HG02885 (cell line): ENCODE measurements at regions not wholly inside any gene's neighbourhood (a gene's known extent, or its start where the extent isn't known, plus 50 kb on each side); places are given as distances from the start of the nearest gene placed in this dataset.
A peak's percentile ranks its signal among the peaks of the same experiment; 100 is the strongest.

Experiments used
- ATAC-seq: cut with Tn5 transposase; IDR thresholded peaks from one replicate; pipeline ENCODE4 v1.9.1; 2021; ENCODE audit warnings: mild to moderate bottlenecking; ENCODE audit not compliant: unreplicated experiment, poor library complexity

GRCh38 chr1:98340511-98340910, 321.0 kb upstream of the SNX7 start:
- no peak for ATAC-seq

GRCh38 chr1:98336472-98337083, 324.9 kb upstream of the SNX7 start:
- ATAC-seq: no peak

- no peak for ATAC-seq
Observed at GRCh38 chr1:98333936-98334335, 327.6 kb upstream of the SNX7 start.

- no peak for ATAC-seq
Observed at GRCh38 chr1:98333406-98333805, 328.1 kb upstream of the SNX7 start.

GRCh38 chr1:98331718-98332311, 329.7 kb upstream of the SNX7 start:
- ATAC-seq: no peak

GRCh38 chr1:98331243-98331642, 330.3 kb upstream of the SNX7 start:
- ATAC-seq: no peak

- ATAC-seq: no peak
Observed at GRCh38 chr1:98330224-98330623, 331.3 kb upstream of the SNX7 start.

- no peak for ATAC-seq
Observed at GRCh38 chr1:98328855-98329254, 332.7 kb upstream of the SNX7 start.

GRCh38 chr1:98327220-98327861, 334.2 kb upstream of the SNX7 start:
- ATAC-seq: no peak

- ATAC-seq: no peak
Observed at GRCh38 chr1:98325646-98326440, 335.7 kb upstream of the SNX7 start.

GRCh38 chr1:98323906-98324358, 337.6 kb upstream of the SNX7 start:
- peak; percentile 57 for ATAC-seq

- no peak for ATAC-seq
Observed at GRCh38 chr1:98323388-98323787, 338.1 kb upstream of the SNX7 start.

- ATAC-seq: no peak
Observed at GRCh38 chr1:98322966-98323365, 338.6 kb upstream of the SNX7 start.

GRCh38 chr1:98322086-98322485, 339.4 kb upstream of the SNX7 start:
- ATAC-seq: no peak

- ATAC-seq: no peak
Observed at GRCh38 chr1:98321191-98321590, 340.3 kb upstream of the SNX7 start.

GRCh38 chr1:98316286-98316905, 345.1 kb upstream of the SNX7 start:
- no peak for ATAC-seq

- ATAC-seq: no peak
Observed at GRCh38 chr1:98315309-98315708, 346.2 kb upstream of the SNX7 start.

GRCh38 chr1:98314601-98315000, 346.9 kb upstream of the SNX7 start:
- ATAC-seq: no peak

GRCh38 chr1:98306517-98307089, 354.9 kb upstream of the SNX7 start:
- no peak for ATAC-seq

GRCh38 chr1:98305362-98305761, 356.2 kb upstream of the SNX7 start:
- ATAC-seq: no peak
